ENCODE measurements at regions not wholly inside any gene's neighbourhood (a gene's known extent, or its start where the extent isn't known, plus 50 kb on each side); places are given as distances from the start of the nearest gene placed in this dataset.
"Not testable (repeated sequence)": the region's sequence is repeated elsewhere in the genome, so short reads cannot be mapped to it uniquely, and the experiment has no call there.

GRCh38 chr4:9702019-9702418, 79.4 kb upstream of the DRD5 start:
- DNase-seq (ENCODE audit: extremely low read depth, low read depth, low spot score), result not testable (repeated sequence)

- not testable (repeated sequence) for DNase-seq (ENCODE audit: extremely low read depth, low read depth, low spot score)
Observed at GRCh38 chr4:9702696-9703095, 78.7 kb upstream of the DRD5 start.

- DNase-seq (ENCODE audit: extremely low read depth, low read depth, low spot score), result no peak
Observed at GRCh38 chr4:9703391-9703790, 78.0 kb upstream of the DRD5 start.

- not testable (repeated sequence) for DNase-seq (ENCODE audit: extremely low read depth, low read depth, low spot score)
Observed at GRCh38 chr4:9704126-9704525, 77.3 kb upstream of the DRD5 start.

GRCh38 chr4:9704551-9705332, 76.7 kb upstream of the DRD5 start:
- no peak for DNase-seq (ENCODE audit: extremely low read depth, low read depth, low spot score)

GRCh38 chr4:9707281-9707680, 74.2 kb upstream of the DRD5 start:
- DNase-seq (ENCODE audit: extremely low read depth, low read depth, low spot score), result not testable (repeated sequence)

GRCh38 chr4:9707936-9708335, 73.5 kb upstream of the DRD5 start:
- DNase-seq (ENCODE audit: extremely low read depth, low read depth, low spot score), result not testable (repeated sequence)

- DNase-seq (ENCODE audit: extremely low read depth, low read depth, low spot score), result no peak
Observed at GRCh38 chr4:9709724-9710123, 71.7 kb upstream of the DRD5 start.

GRCh38 chr4:9715271-9715670, 66.2 kb upstream of the DRD5 start:
- not testable (repeated sequence) for DNase-seq (ENCODE audit: extremely low read depth, low read depth, low spot score)

- no peak for DNase-seq (ENCODE audit: extremely low read depth, low read depth, low spot score)
Observed at GRCh38 chr4:9716093-9716492, 65.3 kb upstream of the DRD5 start.

GRCh38 chr4:9718246-9718939, 63.0 kb upstream of the DRD5 start:
- not testable (repeated sequence) for DNase-seq (ENCODE audit: extremely low read depth, low read depth, low spot score)

GRCh38 chr4:9722131-9722530, 59.3 kb upstream of the DRD5 start:
- not testable (repeated sequence) for DNase-seq (ENCODE audit: extremely low read depth, low read depth, low spot score)
